ENCODE measurements at regions not wholly inside any gene's neighbourhood (a gene's known extent, or its start where the extent isn't known, plus 50 kb on each side); places are given as distances from the start of the nearest gene placed in this dataset.

GRCh38 chr2:136486115-136486514, 279.2 kb upstream of the THSD7B start:
- H3K4me1 ChIP-seq (ENCODE audit: insufficient read depth, low read length, severe bottlenecking) = no peaks in the 10 kb centered on the region
- H3K27me3 ChIP-seq (ENCODE audit: insufficient read depth, low read length) = no peaks in the 10 kb centered on the region
- no peaks in the 10 kb centered on the region for H3K79me2 ChIP-seq (ENCODE audit: insufficient read depth, low read length)
- H3K9me3 ChIP-seq (ENCODE audit: low read length) = no peaks in the 10 kb centered on the region
- TF ChIP-seq CTCF (IDR thresholded peaks at IDR 0.05; ENCODE audit: low read length) (no peak), EZH2 (IDR thresholded peaks at IDR 0.05; ENCODE audit: borderline replicate concordance, low read length) (no peak)
- H3F3A ChIP-seq (ENCODE audit: insufficient read depth, low read length) = no peaks in the 10 kb centered on the region
- H3K4me3 ChIP-seq (ENCODE audit: low read depth, low read length, poor library complexity, severe bottlenecking) = no peak overlapping the region
- no peaks in the 10 kb centered on the region for H4K20me1 ChIP-seq (ENCODE audit: insufficient read depth, low read length)
- H3K9ac ChIP-seq (ENCODE audit: low read length) = no peak overlapping the region
- no peak overlapping the region for H2AFZ ChIP-seq (ENCODE audit: low read length)
- no peak overlapping the region for H3K4me2 ChIP-seq (ENCODE audit: low read length)
- no peaks in the 10 kb centered on the region for H3K36me3 ChIP-seq (ENCODE audit: insufficient read depth, low read length)
- no peaks in the 10 kb centered on the region for H3K9me2 ChIP-seq (ENCODE audit: low read depth, low read length)
- no peak overlapping the region for H3K27ac ChIP-seq (ENCODE audit: low read depth, low read length, poor library complexity, severe bottlenecking)

GRCh38 chr2:136482966-136483365, 282.4 kb upstream of the THSD7B start:
- Histone ChIP-seq H3K27me3 (ENCODE audit: insufficient read depth, low read length) (no peaks in the 10 kb centered on the region), H3K4me2 (ENCODE audit: low read length) (no peak overlapping the region)
- TF ChIP-seq EZH2 (IDR thresholded peaks at IDR 0.05; ENCODE audit: borderline replicate concordance, low read length) = no peak

GRCh38 chr2:136482006-136482405, 283.3 kb upstream of the THSD7B start:
- H3K79me2 ChIP-seq (ENCODE audit: insufficient read depth, low read length) = no peaks in the 10 kb centered on the region
- H2AFZ ChIP-seq (ENCODE audit: low read length) = no peak overlapping the region
- no peaks in the 10 kb centered on the region for H3K27me3 ChIP-seq (ENCODE audit: insufficient read depth, low read length)
- no peaks in the 10 kb centered on the region for H3K9me2 ChIP-seq (ENCODE audit: low read depth, low read length)
- H3K4me1 ChIP-seq (ENCODE audit: insufficient read depth, low read length, severe bottlenecking) = no peaks in the 10 kb centered on the region
- no peaks in the 10 kb centered on the region for H3F3A ChIP-seq (ENCODE audit: insufficient read depth, low read length)
- H3K9me3 ChIP-seq (ENCODE audit: low read length) = no peaks in the 10 kb centered on the region; the same call in 1 of the 2 replicates
- no peak overlapping the region for H3K27ac ChIP-seq (ENCODE audit: low read depth, low read length, poor library complexity, severe bottlenecking)
- H3K9ac ChIP-seq (ENCODE audit: low read length) = no peak overlapping the region
- no peak overlapping the region for H3K4me3 ChIP-seq (ENCODE audit: low read depth, low read length, poor library complexity, severe bottlenecking)
- no peak overlapping the region for H3K4me2 ChIP-seq (ENCODE audit: low read length)
- no peaks in the 10 kb centered on the region for H3K36me3 ChIP-seq (ENCODE audit: insufficient read depth, low read length)
- TF ChIP-seq CTCF (IDR thresholded peaks at IDR 0.05; ENCODE audit: low read length) (no peak), EZH2 (IDR thresholded peaks at IDR 0.05; ENCODE audit: borderline replicate concordance, low read length) (no peak)
- H4K20me1 ChIP-seq (ENCODE audit: insufficient read depth, low read length) = no peaks in the 10 kb centered on the region

More at GRCh38 chr2:136482966-136483365, 282.4 kb upstream of the THSD7B start:
- H3K79me2 ChIP-seq (ENCODE audit: insufficient read depth, low read length) = no peaks in the 10 kb centered on the region
- no peaks in the 10 kb centered on the region; the same call in 1 of the 2 replicates for H3K9me3 ChIP-seq (ENCODE audit: low read length)
- H3K4me3 ChIP-seq (ENCODE audit: low read depth, low read length, poor library complexity, severe bottlenecking) = no peak overlapping the region
- no peak overlapping the region for H3K27ac ChIP-seq (ENCODE audit: low read depth, low read length, poor library complexity, severe bottlenecking)
- no peaks in the 10 kb centered on the region for H3F3A ChIP-seq (ENCODE audit: insufficient read depth, low read length)
- no peaks in the 10 kb centered on the region for H3K9me2 ChIP-seq (ENCODE audit: low read depth, low read length)
- no peaks in the 10 kb centered on the region for H3K4me1 ChIP-seq (ENCODE audit: insufficient read depth, low read length, severe bottlenecking)
- H3K9ac ChIP-seq (ENCODE audit: low read length) = no peak overlapping the region
- H3K36me3 ChIP-seq (ENCODE audit: insufficient read depth, low read length) = no peaks in the 10 kb centered on the region
- no peaks in the 10 kb centered on the region for H4K20me1 ChIP-seq (ENCODE audit: insufficient read depth, low read length)
- no peak overlapping the region for H2AFZ ChIP-seq (ENCODE audit: low read length)

GRCh38 chr2:136479696-136480095, 285.6 kb upstream of the THSD7B start:
- H3F3A ChIP-seq (ENCODE audit: insufficient read depth, low read length) = no peaks in the 10 kb centered on the region
- H3K79me2 ChIP-seq (ENCODE audit: insufficient read depth, low read length) = no peaks in the 10 kb centered on the region
- H3K4me1 ChIP-seq (ENCODE audit: insufficient read depth, low read length, severe bottlenecking) = no peaks in the 10 kb centered on the region
- H3K9ac ChIP-seq (ENCODE audit: low read length) = no peak overlapping the region
- no peak overlapping the region for H3K27ac ChIP-seq (ENCODE audit: low read depth, low read length, poor library complexity, severe bottlenecking)
- no peak overlapping the region for H2AFZ ChIP-seq (ENCODE audit: low read length)
- H3K9me2 ChIP-seq (ENCODE audit: low read depth, low read length) = no peaks in the 10 kb centered on the region
- no peaks in the 10 kb centered on the region for H4K20me1 ChIP-seq (ENCODE audit: insufficient read depth, low read length)
- no peaks in the 10 kb centered on the region; the same call in 1 of the 2 replicates for H3K9me3 ChIP-seq (ENCODE audit: low read length)
- H3K4me3 ChIP-seq (ENCODE audit: low read depth, low read length, poor library complexity, severe bottlenecking) = no peak overlapping the region
- TF ChIP-seq CTCF (IDR thresholded peaks at IDR 0.05; ENCODE audit: low read length) = no peak
- no peak for TF ChIP-seq EZH2 (IDR thresholded peaks at IDR 0.05; ENCODE audit: borderline replicate concordance, low read length)
- H3K36me3 ChIP-seq (ENCODE audit: insufficient read depth, low read length) = no peaks in the 10 kb centered on the region
- no peak overlapping the region for H3K4me2 ChIP-seq (ENCODE audit: low read length)
- no peaks in the 10 kb centered on the region for H3K27me3 ChIP-seq (ENCODE audit: insufficient read depth, low read length)
